Brain microvascular endothelial cell (primary cell): ENCODE measurements at regions not wholly inside any gene's neighbourhood (a gene's known extent, or its start where the extent isn't known, plus 50 kb on each side); places are given as distances from the start of the nearest gene placed in this dataset.
"Not testable (repeated sequence)": the region's sequence is repeated elsewhere in the genome, so short reads cannot be mapped to it uniquely, and the experiment has no call there.

Experiments used
- DNase-seq: peaks from one replicate; pipeline ENCODE4 v3.0.0-alpha.2; 2020
- H3K27ac ChIP-seq: fragments of 250-450 bp; sonication (Bioruptor Pico); 2 replicates; pipeline ENCODE4 v1.5.1; 2020; ENCODE audit warnings: mild to moderate bottlenecking, moderate library complexity
- H3K27me3 ChIP-seq: fragments of 250-450 bp; sonication (Bioruptor Pico); replicated peaks from 2 replicates; pipeline ENCODE4 v1.5.1; 2020; ENCODE audit warnings: mild to moderate bottlenecking
- H3K36me3 ChIP-seq: fragments of 250-450 bp; sonication (Bioruptor Pico); replicated peaks from 2 replicates; pipeline ENCODE4 v1.5.1; 2020; ENCODE audit warnings: mild to moderate bottlenecking
- H3K4me3 ChIP-seq: 2 replicates; pipeline ENCODE4 v1.5.1; 2011; ENCODE audit warnings: low read depth, mild to moderate bottlenecking, control low read depth, low read length, moderate library complexity
- CTCF ChIP-seq: IDR thresholded peaks from 2 replicates; pipeline ENCODE4 v1.5.1; 2011; ENCODE audit warnings: low read depth, mild to moderate bottlenecking, moderate library complexity, low read length, control low read depth, inconsistent platforms; ENCODE audit errors: missing control alignments
- in situ Hi-C: cut with HindIII; loops from 2 replicates; pipeline ENCODE4 v1.10.0; 2017; ENCODE audit warnings: low sequenced_read_pairs, low pct_ligation_motif_present

GRCh38 chr3:147701195-147701594 is 292.0 kb downstream of the ZIC1 start:
- H3K4me3 ChIP-seq = no peak overlapping the region
- no peak for TF ChIP-seq CTCF
- H3K27me3 ChIP-seq = no peaks in the 10 kb centered on the region
- H3K36me3 ChIP-seq = no peaks in the 10 kb centered on the region
- H3K27ac ChIP-seq = no peak overlapping the region
- in situ Hi-C loops = no loop called here
- no peak for DNase-seq

GRCh38 chr3:147702509-147702908 is 293.3 kb downstream of the ZIC1 start:
- Histone ChIP-seq H3K27me3 (no peaks in the 10 kb centered on the region), H3K4me3 (no peak overlapping the region), H3K27ac (no peak overlapping the region), H3K36me3 (no peaks in the 10 kb centered on the region)
- no peak for TF ChIP-seq CTCF
- in situ Hi-C loops = no loop called here
- DNase-seq = no peak

- DNase-seq = no peak
- Histone ChIP-seq H3K4me3 (no peak overlapping the region), H3K27me3 (no peaks in the 10 kb centered on the region), H3K36me3 (no peaks in the 10 kb centered on the region), H3K27ac (no peak overlapping the region)
- in situ Hi-C loops = no loop called here
- TF ChIP-seq CTCF = no peak
These were observed 296.5 kb downstream of the ZIC1 start for GRCh38 chr3:147705651-147706051.

- H3K4me3 ChIP-seq, DNase-seq, in situ Hi-C loops, H3K27ac ChIP-seq, H3K36me3 ChIP-seq, H3K27me3 ChIP-seq: not testable (repeated sequence)
These were observed 301.6 kb downstream of the ZIC1 start for GRCh38 chr3:147710753-147711152.

- no peaks in the 10 kb centered on the region for H3K27me3 ChIP-seq
- no peak overlapping the region for H3K4me3 ChIP-seq
- TF ChIP-seq CTCF = peak; percentile 37
- DNase-seq = no peak
- no peaks in the 10 kb centered on the region for H3K36me3 ChIP-seq
- in situ Hi-C loops = no loop called here
- no peak overlapping the region for H3K27ac ChIP-seq
These were observed 303.2 kb downstream of the ZIC1 start for GRCh38 chr3:147712357-147712756.

DNA sequence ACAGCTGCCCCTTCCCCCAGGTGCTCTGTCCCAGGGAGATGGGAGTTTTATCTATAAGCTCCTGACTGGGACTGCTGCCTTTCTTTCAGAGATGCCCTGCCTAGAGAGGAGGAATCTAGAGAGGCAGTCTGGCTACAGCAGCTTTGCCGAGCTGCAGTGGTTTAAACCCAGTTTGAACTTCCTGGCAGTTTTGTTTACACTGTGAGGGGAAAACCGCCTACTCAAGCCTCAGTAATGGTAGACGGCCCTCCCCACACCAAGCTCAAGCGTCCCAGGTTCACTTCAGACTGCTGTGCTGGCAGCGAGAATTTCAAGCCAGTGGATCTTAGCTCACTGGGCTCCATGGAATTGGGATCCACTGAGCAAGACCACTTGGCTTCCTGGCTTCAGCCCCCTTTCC is 303.6 kb downstream of the ZIC1 start:
- in situ Hi-C loops, H3K36me3 ChIP-seq, H3K27ac ChIP-seq, H3K4me3 ChIP-seq, H3K27me3 ChIP-seq: not testable (repeated sequence)
- DNase-seq = peak; percentile 40

- DNase-seq = no peak
- in situ Hi-C loops = no loop called here
- TF ChIP-seq CTCF = no peak
These were observed 304.3 kb downstream of the ZIC1 start for GRCh38 chr3:147713234-147714133.

More at GRCh38 chr3:147713234-147714133, 304.3 kb downstream of the ZIC1 start:
- Histone ChIP-seq H3K4me3 (no peak overlapping the region), H3K27ac (no peak overlapping the region), H3K36me3 (no peaks in the 10 kb centered on the region), H3K27me3 (no peaks in the 10 kb centered on the region)
